ENCODE measurements at regions not wholly inside any gene's neighbourhood (a gene's known extent, or its start where the extent isn't known, plus 50 kb on each side); places are given as distances from the start of the nearest gene placed in this dataset.

DNA sequence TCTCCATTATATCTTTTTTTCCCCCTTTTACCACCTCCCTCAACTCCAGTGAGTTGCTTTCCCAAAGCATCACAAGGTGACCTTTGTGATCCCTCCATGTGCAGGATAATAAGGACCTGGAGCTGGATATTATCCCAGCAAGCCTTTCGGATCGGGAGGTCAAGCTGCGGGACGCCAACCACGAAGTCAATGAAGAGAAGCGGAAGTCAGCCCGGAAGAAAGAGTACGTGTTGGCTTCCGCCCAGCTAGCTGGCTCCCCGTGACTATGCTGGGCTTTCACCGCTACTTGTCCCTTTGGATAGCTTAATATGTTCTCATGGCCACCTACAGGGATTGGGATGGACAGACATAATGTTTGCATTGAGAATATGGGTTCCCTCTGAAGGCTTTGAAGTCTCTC is 273.7 kb upstream of the UMPS start:
- Mint-ChIP-seq H3K9me3 (no peaks in the 10 kb centered on the region), H3K27ac (no peak overlapping the region), H3K4me1 (no peaks in the 10 kb centered on the region), H3K36me3 (no peaks in the 10 kb centered on the region), H3K27me3 (peaks cover 22% of the 10 kb centered on the region), H3K4me3 (no peak overlapping the region)
- DNase-seq = no peak
- CTCF ChIA-PET = no interaction called here

DNA sequence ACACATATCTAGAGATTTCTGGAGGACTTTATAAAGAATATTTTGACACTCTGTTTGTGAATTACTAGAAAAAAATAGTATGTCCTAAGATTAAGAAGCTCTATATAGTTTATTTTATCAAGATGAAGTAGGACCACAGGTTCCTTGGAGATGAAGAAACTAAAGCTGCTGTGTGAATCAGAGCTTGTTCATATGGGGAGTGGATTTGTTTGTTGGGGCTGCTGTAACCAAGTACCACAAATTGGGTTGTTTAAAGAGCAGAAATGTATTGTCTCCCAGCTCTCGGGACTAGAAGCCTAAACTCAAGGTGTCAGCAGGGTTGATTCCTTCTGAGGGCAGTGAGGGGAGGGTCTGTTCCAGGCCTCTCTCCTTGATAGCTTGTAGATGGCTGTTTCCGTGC is 270.6 kb upstream of the UMPS start:
- DNase-seq = no peak
- CTCF ChIA-PET = no interaction called here
- Mint-ChIP-seq H3K36me3 (no peaks in the 10 kb centered on the region), H3K27ac (no peak overlapping the region), H3K27me3 (peaks cover 26% of the 10 kb centered on the region), H3K9me3 (no peaks in the 10 kb centered on the region), H3K4me3 (no peak overlapping the region), H3K4me1 (no peaks in the 10 kb centered on the region)

DNA sequence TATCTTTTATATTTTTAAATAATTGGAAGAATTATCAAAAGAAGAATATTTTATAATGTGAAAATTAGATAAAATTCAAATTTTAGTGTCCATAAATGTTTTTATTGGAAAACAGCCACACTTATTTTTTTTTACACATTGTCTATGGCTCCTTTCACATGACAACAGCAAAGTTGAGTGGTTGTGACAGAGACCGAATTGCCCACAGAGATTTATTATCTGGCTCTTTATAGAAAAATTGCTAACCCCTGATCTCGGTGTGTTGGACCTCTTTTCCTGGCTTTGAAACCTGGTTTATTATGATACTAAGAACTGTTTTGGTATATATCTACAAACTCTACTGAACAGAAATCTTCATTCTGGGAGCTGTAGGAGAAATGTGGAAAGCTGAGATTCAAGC is 269.1 kb upstream of the UMPS start:
- H3K27ac Mint-ChIP-seq = no peak overlapping the region
- no peak overlapping the region for H3K4me3 Mint-ChIP-seq
- H3K4me1 Mint-ChIP-seq = no peaks in the 10 kb centered on the region
- H3K27me3 Mint-ChIP-seq = peaks cover 22% of the 10 kb centered on the region
- H3K36me3 Mint-ChIP-seq = no peaks in the 10 kb centered on the region
- CTCF ChIA-PET = no interaction called here
- H3K9me3 Mint-ChIP-seq = no peaks in the 10 kb centered on the region
- DNase-seq = no peak

DNA sequence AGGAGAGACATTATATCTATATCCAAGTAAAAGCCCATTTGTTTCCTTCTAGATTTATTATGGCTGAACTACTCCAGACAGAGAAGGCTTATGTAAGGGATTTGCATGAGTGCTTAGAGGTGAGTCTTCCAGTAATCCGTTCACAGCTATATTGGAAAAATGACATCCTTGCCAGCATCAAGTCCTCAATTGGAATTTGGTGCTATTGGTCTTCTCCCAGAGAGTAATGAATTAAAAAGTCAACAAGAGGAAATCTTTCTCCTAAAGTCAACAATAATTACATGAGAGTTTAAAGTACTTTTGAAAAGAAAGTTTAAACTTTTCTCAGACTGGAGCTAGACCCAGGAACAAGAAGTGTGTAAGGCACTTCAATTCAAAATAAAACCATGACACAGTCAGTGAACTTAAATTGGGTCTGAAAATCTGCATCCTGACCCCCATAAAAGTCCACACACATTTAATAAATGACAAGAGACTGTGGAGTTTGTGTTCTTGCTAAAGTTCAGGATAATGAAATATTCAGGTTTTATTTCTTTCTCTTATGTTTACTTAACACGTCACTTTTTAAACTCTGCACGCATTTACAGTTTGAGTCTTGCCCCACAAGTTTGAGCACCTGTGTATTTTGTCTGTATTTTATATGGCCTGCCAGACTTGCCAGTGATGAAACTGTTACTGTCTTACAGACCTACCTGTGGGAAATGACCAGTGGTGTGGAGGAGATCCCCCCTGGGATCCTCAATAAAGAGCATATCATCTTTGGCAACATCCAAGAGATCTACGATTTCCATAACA is 268.2 kb upstream of the UMPS start:
- Mint-ChIP-seq H3K4me1 (no peaks in the 10 kb centered on the region), H3K27ac (no peak overlapping the region), H3K36me3 (no peaks in the 10 kb centered on the region), H3K9me3 (no peaks in the 10 kb centered on the region), H3K27me3 (peaks cover 26% of the 10 kb centered on the region), H3K4me3 (no peak overlapping the region)
- CTCF ChIA-PET = no interaction called here
- no peak for DNase-seq

DNA sequence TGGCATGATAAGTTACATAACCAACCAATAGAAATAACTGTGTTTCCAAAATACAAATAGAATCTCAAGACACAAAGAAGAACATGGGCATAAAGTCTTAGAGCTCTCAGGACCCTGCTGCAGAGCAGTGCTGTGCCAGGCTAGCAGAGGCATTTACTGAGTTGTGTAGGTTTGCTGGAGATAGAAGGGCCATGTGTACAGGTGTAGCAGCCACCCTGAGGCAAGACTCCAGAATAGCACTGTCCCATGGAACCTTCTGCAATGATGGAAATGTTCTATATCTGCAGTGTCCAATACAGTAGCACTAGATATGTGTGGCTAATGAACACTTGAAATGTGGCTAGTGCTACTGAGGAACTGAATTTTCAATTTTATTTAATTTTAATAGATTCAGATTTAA is 267.0 kb upstream of the UMPS start:
- Mint-ChIP-seq H3K4me1 (no peaks in the 10 kb centered on the region), H3K9me3 (no peaks in the 10 kb centered on the region), H3K4me3 (no peak overlapping the region), H3K27ac (no peak overlapping the region), H3K36me3 (no peaks in the 10 kb centered on the region), H3K27me3 (peaks cover 38% of the 10 kb centered on the region)
- CTCF ChIA-PET = no interaction called here
- no peak for DNase-seq

DNA sequence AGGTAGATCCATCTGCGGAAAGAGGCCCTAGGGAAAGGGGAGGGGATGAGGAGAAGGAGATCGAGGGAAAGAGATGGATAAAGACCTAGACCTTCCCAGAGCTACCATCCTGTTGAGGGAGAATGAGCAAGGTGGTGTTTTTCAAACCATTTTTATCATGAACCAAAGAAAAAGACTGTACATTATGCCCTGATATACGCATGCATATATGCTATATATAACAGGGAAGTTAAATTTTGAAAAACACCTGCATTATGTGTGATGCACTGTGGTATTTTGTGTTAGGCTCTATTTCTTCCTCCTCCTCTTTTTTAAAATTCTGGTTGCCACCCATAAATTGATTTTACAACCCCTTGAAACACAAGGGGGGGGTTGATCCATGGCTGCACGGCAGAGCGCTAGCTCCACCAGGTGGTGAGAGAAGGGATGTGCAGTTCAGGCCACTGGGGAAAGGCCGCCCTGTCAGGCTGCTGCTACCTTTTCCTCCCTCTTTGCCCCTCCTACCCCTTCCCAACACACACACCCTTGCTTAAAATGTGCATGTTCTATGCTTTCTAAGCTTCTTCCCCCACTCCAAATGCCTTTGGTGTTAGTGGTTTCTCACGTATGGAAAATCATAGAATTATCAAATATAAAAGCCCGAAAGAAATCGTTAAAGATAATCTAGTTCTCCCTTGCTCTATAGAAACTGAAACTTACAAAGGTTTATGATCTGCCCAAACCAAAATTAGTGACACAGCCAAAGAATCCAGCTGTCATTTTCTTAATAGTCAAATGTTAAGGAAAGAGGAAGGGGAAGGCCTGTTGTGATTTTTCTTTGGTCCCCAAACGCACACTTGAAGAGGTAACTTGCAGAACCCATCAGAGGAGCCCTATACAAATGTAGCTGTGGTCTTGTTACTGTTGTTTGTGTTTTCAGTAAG is 262.0 kb upstream of the UMPS start:
- Mint-ChIP-seq H3K27me3 (peaks cover 31% of the 10 kb centered on the region), H3K36me3 (no peaks in the 10 kb centered on the region), H3K4me3 (no peak overlapping the region), H3K9me3 (no peaks in the 10 kb centered on the region), H3K4me1 (no peaks in the 10 kb centered on the region), H3K27ac (no peak overlapping the region)
- CTCF ChIA-PET = interaction anchor here (1.2 to 1.7 kb wide), 7 partner anchors 18 to 117 kb away, joined by 3 to 8 read pairs (median 4); no protein-coding TSS in a partner anchor
- peak; percentile 45 for DNase-seq

DNA sequence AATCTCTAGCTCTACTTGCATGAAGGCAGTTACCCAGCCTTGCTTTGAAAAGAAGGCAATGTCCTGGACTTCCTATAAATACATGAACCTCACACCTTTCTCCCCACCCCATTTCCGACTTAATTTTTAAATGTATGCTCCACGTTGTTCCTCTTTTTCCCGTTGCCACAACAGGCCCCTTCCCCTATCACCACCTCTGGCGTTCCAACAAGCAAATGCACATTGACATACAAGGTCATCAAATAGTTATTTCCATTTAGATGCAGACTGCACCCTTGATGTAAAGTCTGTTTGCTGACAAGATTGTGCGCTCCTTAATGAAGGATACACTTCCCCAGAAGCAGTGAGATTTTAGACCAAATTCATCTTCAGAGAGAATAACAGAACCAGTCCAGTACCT is 260.7 kb upstream of the UMPS start:
- Mint-ChIP-seq H3K36me3 (no peaks in the 10 kb centered on the region), H3K27ac (no peak overlapping the region), H3K27me3 (peaks cover 32% of the 10 kb centered on the region), H3K4me3 (no peak overlapping the region), H3K9me3 (no peaks in the 10 kb centered on the region), H3K4me1 (no peaks in the 10 kb centered on the region)
- CTCF ChIA-PET = no interaction called here
- DNase-seq = no peak

DNA sequence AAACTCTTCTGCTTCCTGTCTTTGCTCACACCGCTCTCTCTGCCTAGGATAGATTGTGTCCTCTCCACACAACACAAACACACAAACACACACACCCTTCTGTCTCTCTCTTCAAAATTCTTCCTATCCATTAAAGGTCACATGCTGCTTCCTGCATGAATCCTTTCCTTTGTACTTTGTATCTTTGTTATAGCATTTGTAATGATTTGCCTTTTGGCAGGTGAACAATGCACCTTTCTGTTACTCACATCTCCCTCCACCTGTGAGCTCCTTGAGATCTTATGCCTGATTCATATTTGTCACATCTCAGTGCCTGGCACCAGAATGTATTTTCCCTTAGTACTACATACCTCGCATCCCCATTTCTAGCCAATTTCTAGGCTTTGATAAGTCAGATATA is 251.4 kb upstream of the UMPS start:
- H3K36me3 Mint-ChIP-seq = no peaks in the 10 kb centered on the region
- H3K27me3 Mint-ChIP-seq = peaks cover 28% of the 10 kb centered on the region
- no peak for DNase-seq
- H3K4me3 Mint-ChIP-seq = no peak overlapping the region
- no peaks in the 10 kb centered on the region for H3K4me1 Mint-ChIP-seq
- no peak overlapping the region for H3K27ac Mint-ChIP-seq
- H3K9me3 Mint-ChIP-seq = no peaks in the 10 kb centered on the region
- CTCF ChIA-PET = no interaction called here

DNA sequence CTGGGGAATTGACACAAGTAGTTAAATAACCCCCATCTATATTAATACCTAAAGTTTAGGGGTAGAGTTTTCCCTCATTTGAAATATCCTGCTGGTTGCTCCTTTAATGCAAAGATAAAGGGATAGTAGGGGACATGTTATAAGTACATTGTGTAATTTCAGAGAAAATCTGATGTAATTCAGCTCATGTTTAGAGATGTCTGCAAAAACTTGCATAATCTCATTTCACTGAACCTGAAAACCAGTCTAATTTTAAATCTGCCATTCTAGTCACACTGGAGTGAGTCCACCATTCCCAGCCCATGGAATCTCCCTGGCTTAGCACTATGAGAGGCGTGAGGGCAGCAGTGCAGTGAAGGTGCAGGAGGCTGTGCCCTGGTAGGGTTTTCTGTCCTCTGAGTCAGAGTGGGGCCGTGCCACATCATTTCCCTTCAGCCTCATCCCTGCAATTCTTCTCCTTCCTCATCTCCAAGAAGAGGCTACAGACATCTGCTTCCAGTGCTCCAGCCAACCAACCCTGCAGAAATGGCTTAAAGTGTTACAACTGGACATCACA is 246.3 kb upstream of the UMPS start:
- Mint-ChIP-seq H3K27ac (no peak overlapping the region), H3K27me3 (peaks cover 52% of the 10 kb centered on the region), H3K36me3 (no peaks in the 10 kb centered on the region), H3K4me3 (no peak overlapping the region), H3K9me3 (no peaks in the 10 kb centered on the region), H3K4me1 (no peaks in the 10 kb centered on the region)
- no peak for DNase-seq
- CTCF ChIA-PET = no interaction called here

DNA sequence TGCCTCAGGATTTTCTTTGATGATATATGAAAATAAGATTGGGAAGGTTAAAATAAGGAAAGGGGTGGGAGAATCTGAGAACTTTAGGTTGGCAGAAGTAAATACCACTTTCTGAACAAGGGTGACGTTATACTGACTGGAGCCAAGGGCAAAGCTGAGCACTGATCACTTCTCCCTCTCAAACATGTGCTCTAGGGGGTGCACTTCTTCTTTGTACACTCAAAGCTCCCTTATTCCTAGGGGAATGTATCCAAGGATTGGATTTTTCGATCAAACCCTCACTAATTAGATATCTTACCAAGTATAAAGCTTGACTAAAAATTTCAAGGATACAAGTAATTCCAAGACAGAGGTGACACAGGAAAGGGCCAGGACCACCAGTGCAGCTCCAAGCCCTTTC is 243.9 kb upstream of the UMPS start:
- Mint-ChIP-seq H3K27me3 (peaks cover 68% of the 10 kb centered on the region), H3K4me3 (no peak overlapping the region), H3K36me3 (no peaks in the 10 kb centered on the region), H3K4me1 (peaks cover 12% of the 10 kb centered on the region), H3K9me3 (no peaks in the 10 kb centered on the region), H3K27ac (no peak overlapping the region)
- no peak for DNase-seq
- CTCF ChIA-PET = interaction anchor here (0.9 to 1.3 kb wide), 2 partner anchors 18 to 73 kb away, joined by 3 to 4 read pairs; no protein-coding TSS in a partner anchor

DNA sequence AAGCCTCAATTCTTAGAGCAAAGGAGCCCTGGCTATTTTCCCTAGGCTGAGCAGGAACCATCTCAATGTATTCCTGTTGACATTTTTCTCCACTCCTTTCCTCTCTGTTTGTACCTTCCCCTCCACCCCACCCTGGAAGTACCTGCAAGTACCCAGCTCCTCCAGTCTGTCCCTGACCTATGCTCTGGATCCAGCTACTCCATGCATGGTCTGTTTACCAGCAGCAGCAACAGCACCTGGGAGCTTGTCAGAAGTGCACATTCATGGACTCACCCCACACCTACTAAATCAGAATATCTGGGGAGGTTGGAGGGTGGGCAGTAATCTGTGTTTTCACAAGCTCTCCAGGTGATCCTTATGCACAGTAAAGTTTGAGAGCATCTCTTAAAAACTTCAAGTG is 240.7 kb upstream of the UMPS start:
- Mint-ChIP-seq H3K27me3 (peaks cover 70% of the 10 kb centered on the region), H3K4me1 (peaks cover 18% of the 10 kb centered on the region), H3K9me3 (no peaks in the 10 kb centered on the region), H3K27ac (no peak overlapping the region), H3K4me3 (no peak overlapping the region), H3K36me3 (no peaks in the 10 kb centered on the region)
- no peak for DNase-seq
- CTCF ChIA-PET = no interaction called here

DNA sequence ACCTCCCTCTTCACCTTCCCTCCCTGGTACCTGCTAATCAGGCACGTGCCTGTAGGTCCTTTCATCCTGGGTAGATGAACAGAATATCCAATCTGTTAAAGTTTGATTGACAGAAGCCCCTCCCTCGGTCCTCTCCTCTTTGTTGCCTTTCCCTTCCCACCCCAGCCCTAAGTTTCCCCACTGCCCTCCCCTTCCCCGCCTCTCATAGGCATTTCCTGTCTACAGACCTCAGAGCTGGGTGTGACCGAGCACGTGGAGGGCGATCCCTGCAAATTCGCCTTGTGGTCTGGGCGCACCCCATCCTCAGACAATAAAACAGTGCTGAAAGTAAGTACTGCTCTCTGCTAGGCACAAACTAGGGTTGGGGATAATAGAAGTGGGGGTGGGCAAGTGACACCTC is 239.2 kb upstream of the UMPS start:
- DNase-seq = peak; percentile 25
- CTCF ChIA-PET = interaction anchor here (1.3 to 1.7 kb wide), 2 partner anchors 59 to 61 kb away, joined by 3 read pairs; no protein-coding TSS in a partner anchor
- H3K27ac Mint-ChIP-seq = no peak overlapping the region
- H3K27me3 Mint-ChIP-seq = peaks cover 74% of the 10 kb centered on the region
- H3K4me1 Mint-ChIP-seq = peaks cover 18% of the 10 kb centered on the region
- H3K36me3 Mint-ChIP-seq = no peaks in the 10 kb centered on the region
- no peak overlapping the region for H3K4me3 Mint-ChIP-seq
- H3K9me3 Mint-ChIP-seq = no peaks in the 10 kb centered on the region

DNA sequence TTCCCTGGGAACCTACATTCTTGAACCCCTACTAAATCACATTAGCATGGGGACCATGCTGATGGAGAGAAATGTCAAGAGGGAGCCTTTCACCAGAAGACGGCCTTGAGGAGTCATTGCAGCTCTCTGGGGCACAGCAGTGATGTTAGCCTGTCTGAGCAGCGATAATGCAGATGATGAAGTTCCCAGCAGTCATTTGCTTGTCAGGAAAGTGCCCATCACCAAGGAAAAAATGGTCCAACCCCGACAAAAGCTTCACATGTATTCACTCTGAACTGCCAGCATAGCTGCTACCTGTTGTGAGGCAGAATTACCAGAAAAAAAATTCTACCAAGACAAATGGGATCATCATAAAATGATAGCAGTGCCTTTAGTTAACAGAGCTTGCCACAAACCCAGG is 238.4 kb upstream of the UMPS start:
- no peaks in the 10 kb centered on the region for H3K9me3 Mint-ChIP-seq
- H3K4me1 Mint-ChIP-seq = peaks cover 20% of the 10 kb centered on the region
- DNase-seq = no peak
- H3K27me3 Mint-ChIP-seq = peaks cover 80% of the 10 kb centered on the region
- H3K36me3 Mint-ChIP-seq = no peaks in the 10 kb centered on the region
- H3K4me3 Mint-ChIP-seq = no peak overlapping the region
- CTCF ChIA-PET = interaction anchor here (0.6 to 1.7 kb wide), 2 partner anchors 19 to 60 kb away, joined by 3 to 4 read pairs; no protein-coding TSS in a partner anchor
- H3K27ac Mint-ChIP-seq = no peak overlapping the region

DNA sequence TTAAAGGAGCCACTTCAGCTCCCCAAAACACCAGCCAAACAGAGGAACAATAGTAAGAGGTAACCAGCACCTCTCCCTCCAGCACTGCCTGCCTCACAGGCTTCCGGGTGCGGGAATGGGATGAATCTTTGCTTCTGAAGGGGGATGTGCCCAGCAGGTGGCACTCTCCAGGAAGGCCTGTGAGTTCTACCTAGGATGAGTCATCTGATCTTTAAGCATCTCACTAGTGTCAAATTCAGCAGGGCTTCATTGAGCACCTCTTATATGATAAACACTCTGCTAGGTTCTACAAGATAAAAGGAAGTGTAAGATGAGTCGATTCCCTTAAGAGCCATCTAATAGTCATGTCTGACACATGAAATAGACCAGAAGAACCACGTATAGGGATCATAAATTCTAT is 237.4 kb upstream of the UMPS start:
- Mint-ChIP-seq H3K27ac (no peak overlapping the region), H3K4me1 (peaks cover 20% of the 10 kb centered on the region), H3K27me3 (peaks cover 78% of the 10 kb centered on the region), H3K4me3 (no peak overlapping the region), H3K36me3 (no peaks in the 10 kb centered on the region), H3K9me3 (no peaks in the 10 kb centered on the region)
- no peak for DNase-seq
- CTCF ChIA-PET = interaction anchor here (1.7 kb wide), 1 partner anchor 59 kb away, joined by 3 read pairs; no protein-coding TSS in a partner anchor
